Heart left ventricle (tissue), 13 donors: ENCODE measurements at regions not wholly inside any gene's neighbourhood (a gene's known extent, or its start where the extent isn't known, plus 50 kb on each side); places are given as distances from the start of the nearest gene placed in this dataset.

Experiments used
- POLR2A ChIP-seq, 2 donors: fragments of 450-650 bp; IDR thresholded peaks; one replicate each; pipeline ENCODE4 v1.6.1; 2017; ENCODE audit warnings: antibody characterized with exemption in 2 of 2, mild to moderate bottlenecking in 2 of 2, moderate library complexity in 2 of 2
- TF ChIP-seq, protein P1 (sequence below), 12 donors: fragments of 200-600 bp; sonication (generic) in 4 of 12; IDR thresholded peaks; one replicate each; pipeline versions ENCODE4 v1.5.0 to v1.8.0; 2018 to 2022; ENCODE audit warnings: antibody characterized with exemption in 12 of 12, mild to moderate bottlenecking in 5 of 12
- donor health status: ischemic (EF 13 %, LVEDD 7.1; RV severe dilation, severe dysfunction).
- donor health status: DM: no; HTN: yes; CAD: no.
- donor health status: DM: no; HTN: no; CAD: no.
- donor health status: ischemic (EF 25% LVEDD 6.9; RV normal size, moderate dysfunction).
- donor health status: ischemic (EF 25% LVEDD 5.7; RV mildly dilated, moderate dysfunction).
- donor health status: ischemic (EF 35%, LVEDD 5.7; RV mildly dilated, moderate dysfunction).
- donor health status: nonischemic (EF 11% LVEDD 7.7; RV severe dilation, severe dysfunction).
- donor health status: DM: yes; HTN: yes; CAD: no.
- donor health status: PGD.
- donor health status: ischemic (EF 29% LVEDD 5.4; RV normal size, mild dysfunction).
- donor health status: nonischemic (EF 23%, LVEDD 6.1; RV moderate dilation, normal function).

DNA sequence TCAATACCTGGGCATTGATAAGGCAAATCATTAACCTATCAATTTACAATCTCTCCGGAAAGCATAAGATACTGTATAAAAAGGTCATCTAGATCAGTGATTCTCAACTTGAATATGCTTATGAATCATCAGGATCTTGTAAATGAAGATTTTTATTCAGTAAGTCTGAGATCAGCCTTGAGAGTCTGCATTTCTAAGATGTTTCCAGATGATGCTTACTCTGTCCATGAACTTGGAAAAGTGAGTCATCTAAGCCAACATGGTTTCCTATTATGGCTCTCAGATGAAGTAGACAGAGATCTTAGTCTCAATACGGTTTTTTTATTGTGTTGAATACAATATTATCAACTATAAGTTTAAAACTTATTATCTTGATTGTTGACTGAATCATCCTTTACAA, 226.4 kb upstream of the KIRREL3 start:
- TF ChIP-seq, protein P1, sequence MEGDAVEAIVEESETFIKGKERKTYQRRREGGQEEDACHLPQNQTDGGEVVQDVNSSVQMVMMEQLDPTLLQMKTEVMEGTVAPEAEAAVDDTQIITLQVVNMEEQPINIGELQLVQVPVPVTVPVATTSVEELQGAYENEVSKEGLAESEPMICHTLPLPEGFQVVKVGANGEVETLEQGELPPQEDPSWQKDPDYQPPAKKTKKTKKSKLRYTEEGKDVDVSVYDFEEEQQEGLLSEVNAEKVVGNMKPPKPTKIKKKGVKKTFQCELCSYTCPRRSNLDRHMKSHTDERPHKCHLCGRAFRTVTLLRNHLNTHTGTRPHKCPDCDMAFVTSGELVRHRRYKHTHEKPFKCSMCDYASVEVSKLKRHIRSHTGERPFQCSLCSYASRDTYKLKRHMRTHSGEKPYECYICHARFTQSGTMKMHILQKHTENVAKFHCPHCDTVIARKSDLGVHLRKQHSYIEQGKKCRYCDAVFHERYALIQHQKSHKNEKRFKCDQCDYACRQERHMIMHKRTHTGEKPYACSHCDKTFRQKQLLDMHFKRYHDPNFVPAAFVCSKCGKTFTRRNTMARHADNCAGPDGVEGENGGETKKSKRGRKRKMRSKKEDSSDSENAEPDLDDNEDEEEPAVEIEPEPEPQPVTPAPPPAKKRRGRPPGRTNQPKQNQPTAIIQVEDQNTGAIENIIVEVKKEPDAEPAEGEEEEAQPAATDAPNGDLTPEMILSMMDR (IDR thresholded peaks at IDR 0.05): no peak
- TF ChIP-seq POLR2A (IDR thresholded peaks at IDR 0.05): no peak
